ENCODE measurements at regions not wholly inside any gene's neighbourhood (a gene's known extent, or its start where the extent isn't known, plus 50 kb on each side); places are given as distances from the start of the nearest gene placed in this dataset.
A peak's percentile ranks its signal among the peaks of the same experiment; 100 is the strongest.
"Not testable (repeated sequence)": the region's sequence is repeated elsewhere in the genome, so short reads cannot be mapped to it uniquely, and the experiment has no call there.

- DNase-seq = no peak
Observed at GRCh38 chr12:131355361-131356245, 355.3 kb upstream of the SFSWAP start.

- no peak for DNase-seq
Observed at GRCh38 chr12:131356485-131357184, 354.3 kb upstream of the SFSWAP start.

GRCh38 chr12:131357185-131357747 lies 353.6 kb upstream of the SFSWAP start:
- peak in 2 of 56 donors; percentile 5 to 43 for DNase-seq

DNA sequence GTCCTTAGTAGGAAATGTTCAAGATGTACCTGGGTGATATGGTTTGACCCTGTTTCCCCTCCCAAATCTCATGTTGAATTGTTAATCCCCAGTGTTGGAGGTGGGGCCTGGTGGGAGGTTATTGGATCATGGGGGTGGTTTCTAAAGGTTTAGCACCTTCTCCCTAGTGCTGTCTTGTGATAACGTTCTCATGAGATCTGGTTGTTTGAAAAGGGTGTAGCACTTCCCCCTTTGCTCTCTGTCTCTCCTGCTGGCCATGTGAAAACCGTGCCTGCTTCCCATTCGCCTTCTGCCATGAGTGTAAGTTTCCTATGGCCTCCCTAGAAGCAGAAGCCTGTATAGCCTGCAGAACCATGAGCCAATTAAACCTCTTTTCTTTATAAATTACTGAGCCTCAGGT lies 353.0 kb upstream of the SFSWAP start:
- no peak for DNase-seq

DNA sequence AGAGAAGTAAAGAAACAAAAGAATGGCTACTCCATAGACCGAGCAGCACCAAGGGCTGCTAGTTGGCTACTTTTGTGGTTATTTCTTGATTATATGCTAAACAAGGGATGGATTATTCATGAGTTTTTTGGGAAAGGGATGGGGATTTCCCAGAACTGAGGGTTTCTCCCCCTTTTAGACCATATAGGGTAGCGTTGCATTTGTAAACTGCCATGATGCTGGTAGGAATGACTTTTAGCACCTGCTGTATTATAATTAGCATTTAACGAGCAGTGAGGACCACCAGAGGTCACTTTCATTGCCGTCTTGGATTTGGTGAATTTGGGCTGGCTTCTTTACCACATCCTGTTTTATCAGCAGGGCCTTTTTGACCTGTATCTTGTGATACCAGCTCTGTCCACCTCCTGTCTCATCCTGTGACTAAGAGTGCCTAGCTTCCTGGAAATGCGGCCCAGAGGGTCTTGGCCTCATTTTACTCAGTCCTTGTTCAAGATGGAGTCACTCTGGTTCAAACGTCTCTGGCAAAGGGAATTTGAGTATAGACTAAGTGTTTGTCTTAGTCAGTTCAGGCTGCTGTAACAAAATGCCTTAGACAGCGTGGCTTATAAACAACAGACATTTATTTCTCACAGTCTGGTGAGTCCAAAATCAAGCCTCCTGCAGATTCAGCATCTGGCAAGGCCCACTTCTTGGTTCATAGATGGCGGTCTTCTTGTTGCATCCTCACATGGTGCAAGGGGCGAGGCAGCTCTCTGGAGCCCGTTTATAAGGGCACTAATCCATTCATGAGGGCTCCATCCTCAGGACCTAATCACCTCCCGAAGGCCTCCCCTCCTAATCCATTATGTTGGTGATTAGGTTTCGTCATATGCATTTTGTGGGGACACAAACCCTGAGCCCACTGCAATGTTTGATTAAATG lies 348.3 kb upstream of the SFSWAP start:
- DNase-seq = no peak

- DNase-seq = no peak
Observed at GRCh38 chr12:131363393-131363792, 347.5 kb upstream of the SFSWAP start.

- peak in 1 of 56 donors; percentile 19 for DNase-seq
Observed at GRCh38 chr12:131363841-131364495, 346.9 kb upstream of the SFSWAP start.

GRCh38 chr12:131364903-131365820 lies 345.7 kb upstream of the SFSWAP start:
- DNase-seq = no peak

DNA sequence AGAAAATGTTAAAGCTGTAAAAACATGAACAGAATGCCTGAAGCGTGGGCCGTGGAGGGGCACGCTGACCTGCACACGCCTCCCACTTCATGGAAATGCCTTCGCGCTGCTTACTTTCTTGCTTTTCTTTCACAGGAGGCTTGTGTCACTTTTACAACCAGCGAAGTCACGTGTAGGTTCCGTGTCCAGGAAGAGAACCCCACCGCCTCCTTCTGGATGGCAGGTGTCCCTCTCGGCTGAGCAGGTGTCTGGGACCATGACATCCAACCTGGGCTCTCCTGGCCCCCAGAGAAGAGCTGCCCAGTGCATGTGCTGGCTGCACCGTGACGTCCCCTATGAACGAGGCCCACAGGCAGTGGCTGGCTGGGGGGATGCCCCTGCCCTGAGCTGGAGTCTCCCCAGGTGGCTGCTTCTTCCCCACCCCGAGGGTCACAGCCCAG lies 345.0 kb upstream of the SFSWAP start:
- DNase-seq = no peak

- DNase-seq = no peak
Observed at GRCh38 chr12:131366261-131366871, 344.5 kb upstream of the SFSWAP start.

- not testable (repeated sequence) for DNase-seq
Observed at GRCh38 chr12:131367067-131367982, 343.6 kb upstream of the SFSWAP start.

GRCh38 chr12:131367983-131368667 lies 342.8 kb upstream of the SFSWAP start:
- DNase-seq = no peak

- DNase-seq = no peak
Observed at GRCh38 chr12:131368668-131369071, 342.2 kb upstream of the SFSWAP start.

GRCh38 chr12:131369094-131369845 lies 341.6 kb upstream of the SFSWAP start:
- DNase-seq = no peak

DNA sequence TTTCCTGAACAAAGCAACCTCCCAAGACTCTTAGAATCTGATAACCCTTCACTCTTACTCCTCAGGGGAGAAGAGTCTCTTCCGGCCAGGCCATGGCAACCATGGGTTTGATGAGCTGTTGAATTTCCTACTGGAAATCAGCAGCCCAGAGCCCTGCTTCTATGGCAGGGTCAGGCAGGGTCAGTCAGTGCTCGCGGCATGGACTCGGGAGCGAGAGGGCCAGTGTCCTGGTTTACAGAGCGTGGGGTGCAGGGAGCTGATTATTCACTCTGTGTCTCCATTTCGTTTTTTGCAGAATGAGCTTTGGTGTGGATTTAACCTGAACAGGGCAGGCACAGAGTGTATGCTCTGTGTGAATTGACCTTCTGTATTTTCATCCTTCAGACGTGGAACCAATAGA lies 340.6 kb upstream of the SFSWAP start:
- DNase-seq = no peak

DNA sequence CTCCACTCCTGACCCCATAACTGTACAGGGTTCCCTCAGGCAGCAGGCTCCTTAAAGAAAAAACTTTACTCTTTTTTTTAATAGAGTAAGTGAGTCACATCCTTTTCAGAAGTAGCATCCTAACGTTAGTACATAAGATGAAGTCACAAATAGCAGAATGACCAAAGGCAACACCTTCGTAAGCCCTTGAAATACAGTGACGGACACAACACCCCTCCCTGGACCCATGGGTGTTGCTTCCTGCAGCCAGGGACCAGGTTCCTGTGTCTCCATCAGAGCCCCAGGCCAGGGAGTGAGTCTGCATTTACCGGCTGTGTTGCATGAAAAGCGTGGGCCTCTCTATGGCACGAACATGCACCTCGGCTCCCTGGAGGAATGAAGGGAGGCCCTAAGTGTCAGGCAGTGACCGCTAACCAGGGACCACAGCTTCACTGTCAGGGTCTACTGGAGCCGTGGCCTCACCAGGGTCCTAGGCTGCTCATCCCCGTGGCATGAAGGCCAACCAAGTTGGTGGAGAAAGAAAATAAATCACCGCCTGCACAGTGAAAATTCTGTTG lies 340.0 kb upstream of the SFSWAP start:
- DNase-seq = no peak
